ENCODE measurements at regions not wholly inside any gene's neighbourhood (a gene's known extent, or its start where the extent isn't known, plus 50 kb on each side); places are given as distances from the start of the nearest gene placed in this dataset.

GRCh38 chr9:86671018-86671417 is 276.3 kb downstream of the GAS1 start:
- ChIA-PET CTCF (no interaction called here), POLR2A (ENCODE audit: unreplicated experiment) (no interaction called here)
- no TSS peak for BruUV-seq (replicated peaks)
- Histone ChIP-seq H3K27me3 (ENCODE audit: low read length) (no peaks in the 10 kb centered on the region; the same call in 1 of the 2 replicates), H2AFZ (ENCODE audit: low read length) (no peak overlapping the region), H3K4me3 (ENCODE audit: low read length) (no peak overlapping the region), H3K27ac (ENCODE audit: low read length) (no peak overlapping the region), H3K36me3 (ENCODE audit: low read depth, low read length) (no peaks in the 10 kb centered on the region), H3K9me3 (ENCODE audit: low read length) (no peaks in the 10 kb centered on the region), H4K20me1 (ENCODE audit: low read length) (no peaks in the 10 kb centered on the region), H3K4me1 (ENCODE audit: insufficient read depth, low read length) (no peaks in the 10 kb centered on the region), H3F3A (ENCODE audit: low read length, unreplicated experiment) (no peaks in the 10 kb centered on the region), H3K4me2 (ENCODE audit: low read length) (no peak overlapping the region), H3K79me2 (ENCODE audit: low read length) (no peaks in the 10 kb centered on the region), H3K9ac (ENCODE audit: low read length) (no peak overlapping the region), H3K9me2 (replicated peaks; ENCODE audit: low read length) (no peaks in the 10 kb centered on the region)
- TF ChIP-seq CTCF (conservative IDR thresholded peaks at IDR 0.05; ENCODE audit: low read depth, low read length) (no peak), EZH2phosphoT487 (IDR thresholded peaks at IDR 0.05; ENCODE audit: borderline replicate concordance, low read length) (no peak), EZH2 (IDR thresholded peaks at IDR 0.05; ENCODE audit: low read length, unreplicated experiment) (no peak)
- intact Hi-C loops (cut with micrococcal nuclease): no loop called here
- ATAC-seq (no peak), DNase-seq (no peak)

- POLR2A ChIA-PET (ENCODE audit: unreplicated experiment): no interaction called here
- ATAC-seq: no peak
- no peak overlapping the region for H2AFZ ChIP-seq (ENCODE audit: low read length)
- no peaks in the 10 kb centered on the region; the same call in 1 of the 2 replicates for H3K27me3 ChIP-seq (ENCODE audit: low read length)
- no TSS peak for BruUV-seq (replicated peaks)
- CTCF ChIA-PET: no interaction called here
- no peaks in the 10 kb centered on the region for H3K9me3 ChIP-seq (ENCODE audit: low read length)
- no peaks in the 10 kb centered on the region for H3F3A ChIP-seq (ENCODE audit: low read length, unreplicated experiment)
- H3K27ac ChIP-seq (ENCODE audit: low read length): no peak overlapping the region
- no peaks in the 10 kb centered on the region for H4K20me1 ChIP-seq (ENCODE audit: low read length)
- no peak for DNase-seq
- no peaks in the 10 kb centered on the region for H3K79me2 ChIP-seq (ENCODE audit: low read length)
- intact Hi-C loops (cut with micrococcal nuclease): no loop called here
- no peak for TF ChIP-seq EZH2 (IDR thresholded peaks at IDR 0.05; ENCODE audit: low read length, unreplicated experiment)
- TF ChIP-seq EZH2phosphoT487 (IDR thresholded peaks at IDR 0.05; ENCODE audit: borderline replicate concordance, low read length): no peak
- no peak for TF ChIP-seq CTCF (conservative IDR thresholded peaks at IDR 0.05; ENCODE audit: low read depth, low read length)
- no peaks in the 10 kb centered on the region for H3K4me1 ChIP-seq (ENCODE audit: insufficient read depth, low read length)
- H3K9ac ChIP-seq (ENCODE audit: low read length): no peak overlapping the region
- no peaks in the 10 kb centered on the region for H3K36me3 ChIP-seq (ENCODE audit: low read depth, low read length)
- no peak overlapping the region for H3K4me2 ChIP-seq (ENCODE audit: low read length)
- H3K9me2 ChIP-seq (replicated peaks; ENCODE audit: low read length): no peaks in the 10 kb centered on the region
- H3K4me3 ChIP-seq (ENCODE audit: low read length): no peak overlapping the region
These were observed 276.8 kb downstream of the GAS1 start for GRCh38 chr9:86670536-86670935.

- Histone ChIP-seq H3K4me2 (ENCODE audit: low read length) (no peak overlapping the region), H3K9me3 (ENCODE audit: low read length) (no peaks in the 10 kb centered on the region), H3K36me3 (ENCODE audit: low read depth, low read length) (no peaks in the 10 kb centered on the region), H3K9ac (ENCODE audit: low read length) (no peak overlapping the region), H3K4me1 (ENCODE audit: insufficient read depth, low read length) (no peaks in the 10 kb centered on the region), H3K4me3 (ENCODE audit: low read length) (no peak overlapping the region), H3K79me2 (ENCODE audit: low read length) (no peaks in the 10 kb centered on the region), H3K9me2 (replicated peaks; ENCODE audit: low read length) (no peaks in the 10 kb centered on the region), H3K27me3 (ENCODE audit: low read length) (no peaks in the 10 kb centered on the region; the same call in 1 of the 2 replicates), H3K27ac (ENCODE audit: low read length) (no peak overlapping the region), H2AFZ (ENCODE audit: low read length) (no peak overlapping the region), H4K20me1 (ENCODE audit: low read length) (no peaks in the 10 kb centered on the region), H3F3A (ENCODE audit: low read length, unreplicated experiment) (no peaks in the 10 kb centered on the region)
- no TSS peak for BruUV-seq (replicated peaks)
- DNase-seq (no peak), ATAC-seq (no peak)
- TF ChIP-seq EZH2 (IDR thresholded peaks at IDR 0.05; ENCODE audit: low read length, unreplicated experiment) (no peak), EZH2phosphoT487 (IDR thresholded peaks at IDR 0.05; ENCODE audit: borderline replicate concordance, low read length) (no peak), CTCF (conservative IDR thresholded peaks at IDR 0.05; ENCODE audit: low read depth, low read length) (no peak)
- POLR2A ChIA-PET (ENCODE audit: unreplicated experiment): no interaction called here
- CTCF ChIA-PET: no interaction called here
- intact Hi-C loops (cut with micrococcal nuclease): no loop called here
These were observed 277.2 kb downstream of the GAS1 start for GRCh38 chr9:86670076-86670475.

All from PC-3 (cell line).